ENCODE measurements at regions not wholly inside any gene's neighbourhood (a gene's known extent, or its start where the extent isn't known, plus 50 kb on each side); places are given as distances from the start of the nearest gene placed in this dataset.

DNA sequence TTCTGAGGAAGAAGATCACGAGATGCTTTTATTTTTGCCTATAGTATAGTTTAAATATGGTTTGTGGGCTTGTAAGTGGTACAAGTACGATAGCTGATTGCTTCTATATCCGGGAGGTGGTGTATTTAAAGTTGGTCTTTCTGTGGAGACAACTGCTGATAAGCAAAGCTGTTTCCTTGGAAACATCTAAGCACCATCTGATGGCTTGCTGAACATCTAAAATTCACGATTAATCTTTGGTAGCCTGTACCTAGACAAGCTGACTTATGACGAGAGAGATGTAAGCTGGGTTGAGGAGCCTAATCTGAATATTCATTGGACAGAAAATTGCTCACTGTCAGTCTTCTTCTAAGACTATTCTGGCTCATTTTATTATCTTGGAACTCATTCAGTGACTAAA, 74.6 kb upstream of the NWD2 start:
- Histone ChIP-seq H3K27me3 (replicated peaks; ENCODE audit: control insufficient read depth, insufficient read depth, low read length, poor library complexity, severe bottlenecking) (no peaks in the 10 kb centered on the region), H3K27ac (ENCODE audit: insufficient read depth, low read length, poor library complexity, severe bottlenecking) (no peak overlapping the region), H3K4me3 (ENCODE audit: insufficient read depth, low read depth, low read length, poor library complexity, severe bottlenecking) (no peak overlapping the region), H3K36me3 (ENCODE audit: control insufficient read depth, insufficient read depth, low read length) (no peaks in the 10 kb centered on the region), H3K4me1 (ENCODE audit: control insufficient read depth, insufficient read depth, low read length, poor library complexity, severe bottlenecking) (no peaks in the 10 kb centered on the region), H3K9me3 (ENCODE audit: control insufficient read depth, low read length) (no peaks in the 10 kb centered on the region)
- no peak for DNase-seq

GRCh38 chr4:37188100-37188499, 56.4 kb upstream of the NWD2 start:
- no peaks in the 10 kb centered on the region for H3K36me3 ChIP-seq (ENCODE audit: control insufficient read depth, insufficient read depth, low read length)
- H3K4me1 ChIP-seq (ENCODE audit: control insufficient read depth, insufficient read depth, low read length, poor library complexity, severe bottlenecking), result no peaks in the 10 kb centered on the region
- no peak overlapping the region for H3K27ac ChIP-seq (ENCODE audit: insufficient read depth, low read length, poor library complexity, severe bottlenecking)
- H3K27me3 ChIP-seq (replicated peaks; ENCODE audit: control insufficient read depth, insufficient read depth, low read length, poor library complexity, severe bottlenecking), result no peaks in the 10 kb centered on the region
- no peaks in the 10 kb centered on the region for H3K9me3 ChIP-seq (ENCODE audit: control insufficient read depth, low read length)
- no peak overlapping the region for H3K4me3 ChIP-seq (ENCODE audit: insufficient read depth, low read depth, low read length, poor library complexity, severe bottlenecking)
- DNase-seq, result no peak
